RWPE2 (cell line): ENCODE measurements at regions not wholly inside any gene's neighbourhood (a gene's known extent, or its start where the extent isn't known, plus 50 kb on each side); places are given as distances from the start of the nearest gene placed in this dataset.

Experiments
- ATAC-seq: fragments of 200-7000 bp; cut with Tn5 transposase; 3 replicates; pipeline ENCODE4 v1.9.1; 2021; ENCODE audit warnings: low read depth
- DNase-seq: peaks from one replicate; pipeline ENCODE4 v3.0.0-alpha.2; 2020; ENCODE audit warnings: low spot score
- H3K27ac ChIP-seq: fragments of 450-650 bp; 2 replicates; pipeline ENCODE4 v1.5.1; 2017; ENCODE audit warnings: mild to moderate bottlenecking; ENCODE audit not compliant: poor library complexity, severe bottlenecking
- H3K27me3 ChIP-seq: fragments of 250-450 bp; sonication (Bioruptor Pico); 2 replicates; pipeline ENCODE4 v1.5.1; 2021; ENCODE audit warnings: mild to moderate bottlenecking, moderate library complexity; ENCODE audit not compliant: insufficient read depth, poor library complexity, severe bottlenecking
- H3K36me3 ChIP-seq: fragments of 250-450 bp; sonication (Bioruptor Pico); 2 replicates; pipeline ENCODE4 v1.5.1; 2020; ENCODE audit warnings: low read depth, mild to moderate bottlenecking, moderate library complexity
- H3K4me1 ChIP-seq: fragments of 250-450 bp; sonication (Bioruptor Pico); 2 replicates; pipeline ENCODE4 v1.5.1; 2021; ENCODE audit warnings: mild to moderate bottlenecking, moderate library complexity; ENCODE audit not compliant: insufficient read depth, poor library complexity, severe bottlenecking
- H3K4me3 ChIP-seq: fragments of 250-450 bp; sonication (Bioruptor Pico); 2 replicates; pipeline ENCODE4 v1.5.1; 2021; ENCODE audit warnings: mild to moderate bottlenecking, moderate library complexity; ENCODE audit not compliant: severe bottlenecking
- H3K9me3 ChIP-seq: fragments of 250-450 bp; sonication (Bioruptor Pico); 2 replicates; pipeline ENCODE4 v1.5.1; 2021; ENCODE audit warnings: mild to moderate bottlenecking, moderate library complexity; ENCODE audit not compliant: severe bottlenecking
- TF ChIP-seq, protein P1 (sequence below): fragments of 450-650 bp; IDR thresholded peaks from one replicate; pipeline ENCODE4 v1.5.1; 2017; ENCODE audit warnings: mild to moderate bottlenecking, moderate library complexity; ENCODE audit not compliant: poor library complexity, severe bottlenecking

DNA sequence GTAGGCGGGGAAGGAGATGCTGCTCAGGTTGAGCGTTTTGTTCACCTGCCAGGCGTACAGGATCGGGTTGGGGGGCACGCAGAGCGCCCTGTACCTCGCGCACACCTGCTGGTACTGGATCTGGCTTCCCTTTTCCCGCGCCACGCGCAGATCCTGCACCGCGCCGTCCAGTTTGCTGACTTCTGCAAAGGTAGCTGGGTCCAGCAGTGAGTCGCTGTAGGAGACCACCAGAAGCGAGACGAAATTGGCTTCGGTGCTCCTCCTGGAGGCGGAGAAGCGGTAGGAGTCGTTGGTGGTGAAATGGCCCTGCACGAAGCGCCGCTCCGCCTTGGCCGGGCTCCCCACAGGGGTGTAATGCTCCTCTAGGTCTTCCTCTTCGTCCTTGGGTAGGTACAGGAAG, 90.7 kb upstream of the RAB18 start:
- no peaks in the 10 kb centered on the region for H3K36me3 ChIP-seq
- H3K4me1 ChIP-seq = no peaks in the 10 kb centered on the region
- TF ChIP-seq, protein P1, sequence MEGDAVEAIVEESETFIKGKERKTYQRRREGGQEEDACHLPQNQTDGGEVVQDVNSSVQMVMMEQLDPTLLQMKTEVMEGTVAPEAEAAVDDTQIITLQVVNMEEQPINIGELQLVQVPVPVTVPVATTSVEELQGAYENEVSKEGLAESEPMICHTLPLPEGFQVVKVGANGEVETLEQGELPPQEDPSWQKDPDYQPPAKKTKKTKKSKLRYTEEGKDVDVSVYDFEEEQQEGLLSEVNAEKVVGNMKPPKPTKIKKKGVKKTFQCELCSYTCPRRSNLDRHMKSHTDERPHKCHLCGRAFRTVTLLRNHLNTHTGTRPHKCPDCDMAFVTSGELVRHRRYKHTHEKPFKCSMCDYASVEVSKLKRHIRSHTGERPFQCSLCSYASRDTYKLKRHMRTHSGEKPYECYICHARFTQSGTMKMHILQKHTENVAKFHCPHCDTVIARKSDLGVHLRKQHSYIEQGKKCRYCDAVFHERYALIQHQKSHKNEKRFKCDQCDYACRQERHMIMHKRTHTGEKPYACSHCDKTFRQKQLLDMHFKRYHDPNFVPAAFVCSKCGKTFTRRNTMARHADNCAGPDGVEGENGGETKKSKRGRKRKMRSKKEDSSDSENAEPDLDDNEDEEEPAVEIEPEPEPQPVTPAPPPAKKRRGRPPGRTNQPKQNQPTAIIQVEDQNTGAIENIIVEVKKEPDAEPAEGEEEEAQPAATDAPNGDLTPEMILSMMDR = no peak
- no peak overlapping the region for H3K4me3 ChIP-seq
- no peak for DNase-seq
- no peaks in the 10 kb centered on the region for H3K9me3 ChIP-seq
- H3K27me3 ChIP-seq = no peaks in the 10 kb centered on the region
- H3K27ac ChIP-seq = no peak overlapping the region
- no peak for ATAC-seq

DNA sequence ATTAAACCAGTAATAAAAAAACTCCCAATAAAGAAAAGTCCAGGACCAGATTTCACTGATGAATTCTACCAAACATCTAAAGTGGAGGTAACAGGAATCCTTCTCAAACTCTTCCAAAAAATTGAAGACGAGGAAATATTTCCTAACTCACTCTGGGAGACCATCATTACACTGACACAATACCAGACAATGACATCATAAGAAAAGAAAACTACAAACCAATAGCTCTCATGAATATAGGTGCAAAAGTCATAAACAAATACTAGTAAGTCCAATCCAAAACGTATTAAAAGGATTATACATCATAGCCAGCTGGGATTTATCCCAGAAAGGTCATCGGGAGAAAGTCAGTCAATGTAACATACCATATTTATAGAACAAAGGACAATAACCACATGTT, 94.0 kb upstream of the RAB18 start:
- TF ChIP-seq, protein P1 = no peak
- no peaks in the 10 kb centered on the region for H3K27me3 ChIP-seq
- no peaks in the 10 kb centered on the region for H3K9me3 ChIP-seq

DNA sequence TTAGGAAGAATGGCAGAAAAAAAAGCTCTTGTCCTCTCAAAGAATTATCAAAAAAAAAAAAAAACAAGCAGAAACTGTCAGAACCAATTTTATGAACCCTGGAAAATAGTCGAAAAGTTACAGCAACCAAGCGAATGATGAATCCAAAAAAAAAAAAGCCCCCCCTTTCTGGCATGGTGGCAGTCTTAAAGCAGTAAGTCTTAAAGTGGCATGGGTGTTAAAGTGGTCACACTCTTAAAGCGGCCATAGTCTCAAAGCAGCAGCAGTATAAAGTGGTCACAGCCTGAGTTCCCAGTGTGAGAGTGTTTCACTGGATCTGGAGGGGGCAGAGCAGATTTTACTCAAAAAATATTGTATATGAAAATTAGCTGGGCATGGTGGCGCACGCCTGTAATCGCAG, 96.8 kb upstream of the RAB18 start:
- Histone ChIP-seq H3K27ac (no peak overlapping the region), H3K4me3 (no peak overlapping the region), H3K36me3 (no peaks in the 10 kb centered on the region), H3K4me1 (no peaks in the 10 kb centered on the region), H3K9me3 (no peaks in the 10 kb centered on the region), H3K27me3 (no peaks in the 10 kb centered on the region)
- ATAC-seq (no peak), DNase-seq (no peak)
- TF ChIP-seq, protein P1 = no peak

More for the DNA sequence above, 94.0 kb upstream of the RAB18 start:
- DNase-seq (no peak), ATAC-seq (no peak)
- Histone ChIP-seq H3K4me1 (no peaks in the 10 kb centered on the region), H3K36me3 (no peaks in the 10 kb centered on the region), H3K4me3 (no peak overlapping the region), H3K27ac (no peak overlapping the region)

- Histone ChIP-seq H3K4me1 (no peaks in the 10 kb centered on the region), H3K4me3 (no peak overlapping the region), H3K9me3 (no peaks in the 10 kb centered on the region), H3K36me3 (no peaks in the 10 kb centered on the region), H3K27me3 (no peaks in the 10 kb centered on the region), H3K27ac (no peak overlapping the region)
- TF ChIP-seq, protein P1 = no peak
- no peak for DNase-seq
- ATAC-seq = no peak
These were observed 104.2 kb upstream of the RAB18 start for GRCh38 chr10:27399871-27400270.

DNA sequence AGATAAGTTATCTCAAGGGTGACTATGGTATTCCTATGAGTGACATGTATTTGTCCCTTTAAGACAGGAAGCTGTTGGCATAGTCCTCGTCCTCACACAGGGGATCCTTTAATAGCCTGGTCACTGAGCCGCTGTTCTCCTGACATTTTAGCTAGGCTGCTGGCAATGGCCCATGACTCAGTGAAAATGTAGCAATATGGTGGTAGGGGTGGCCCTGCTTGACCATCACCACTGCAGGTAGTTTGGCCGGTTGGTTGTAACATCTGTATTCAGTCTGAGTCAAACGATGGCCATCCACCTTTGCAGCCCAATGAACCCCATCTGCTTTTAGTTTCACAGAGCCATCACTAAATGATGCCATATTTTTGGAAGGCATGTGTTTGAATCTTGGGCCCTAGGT, 110.1 kb upstream of the RAB18 start:
- Histone ChIP-seq H3K36me3 (no peaks in the 10 kb centered on the region), H3K27me3 (no peaks in the 10 kb centered on the region), H3K27ac (no peak overlapping the region), H3K9me3 (no peaks in the 10 kb centered on the region), H3K4me1 (peaks cover 29% of the 10 kb centered on the region), H3K4me3 (no peak overlapping the region)
- DNase-seq (no peak), ATAC-seq (no peak)
- TF ChIP-seq, protein P1 = no peak
